Pancreas (tissue), 10 donors: ENCODE measurements at regions not wholly inside any gene's neighbourhood (a gene's known extent, or its start where the extent isn't known, plus 50 kb on each side); places are given as distances from the start of the nearest gene placed in this dataset.

Experiments
- ATAC-seq, 4 donors: fragments of 200-7000 bp; cut with Tn5 transposase; one replicate each; pipeline versions ENCODE4 v1.8.0 to v1.9.1; 2020; ENCODE audit warnings: mild to moderate bottlenecking in 4 of 4, moderate library complexity in 4 of 4
- DNase-seq, 6 donors: peaks; one replicate each; pipeline ENCODE4 v3.0.0-alpha.2; 2020
- FAIRE-seq: peaks from 2 replicates; lab custom pipeline; 2012; peaks lifted over from hg19 to GRCh38; lab: Jason Lieb, UNC
- H3K27ac ChIP-seq, 4 donors: fragments of 200-600 bp; sonication (generic); 1 replicate in 3 of 4; 2 replicates in 1 of 4; pipeline versions ENCODE4 v1.5.0 to v1.8.0; 2020
- H3K27me3 ChIP-seq, 4 donors: fragments of 200-600 bp; one replicate each; pipeline ENCODE4 v1.8.0; 2021
- H3K36me3 ChIP-seq, 3 donors: fragments of 200-600 bp; sonication (generic) in 1 of 3; one replicate each; pipeline versions ENCODE4 v1.5.0 to v1.8.0; 2020 to 2021
- H3K4me1 ChIP-seq, 3 donors: fragments of 200-600 bp; one replicate each; pipeline ENCODE4 v1.8.0; 2021
- H3K4me3 ChIP-seq, 4 donors: fragments of 200-600 bp; sonication (generic) in 2 of 4; one replicate each; pipeline versions ENCODE4 v1.5.0 to v1.8.0; 2020 to 2021
- H3K9me3 ChIP-seq, 4 donors: fragments of 200-600 bp; one replicate each; pipeline ENCODE4 v1.8.0; 2021
- WGBS, 2 donors: extraction: QIAGEN DNeasy Blood & Tissue Kit; methylation state at CpG; one replicate each; pipeline ENCODE4 v1.1.7; 2013; 5-methylcytosine and 5-hydroxymethylcytosine counted together
- intact Hi-C, 3 donors: fragments of 100-400 bp; cut with DNase I; formaldehyde crosslinking; loops; one replicate each; pipeline versions ENCODE4 v1.11.1 to v1.14.2; 2022
- TF ChIP-seq, protein P1 (sequence below), 4 donors: fragments of 200-600 bp; sonication (generic) in 3 of 4; IDR thresholded peaks; one replicate each; pipeline versions ENCODE4 v1.5.0 to v1.8.0; 2021; ENCODE audit warnings: antibody characterized with exemption in 4 of 4
- donor health status: healthy with polysubstance abuse.
- donor health status: DM: no; HTN: no; CAD: no; lungs with moderate emphysema.
- donor health status: DM: no; HTN: no; CAD: no.
- donor health status: control.
- donor health status: control.
- donor health status: Bipolar disorder and iron deficiency.
- donor health status: DM: yes; HTN: yes; CAD: no.
- donor health status: DM: no; HTN: no; CAD: no.
- donor health status: DM: no; HTN: no; CAD: no.
- donor health status: DM: yes; HTN: yes; CAD: no.

DNA sequence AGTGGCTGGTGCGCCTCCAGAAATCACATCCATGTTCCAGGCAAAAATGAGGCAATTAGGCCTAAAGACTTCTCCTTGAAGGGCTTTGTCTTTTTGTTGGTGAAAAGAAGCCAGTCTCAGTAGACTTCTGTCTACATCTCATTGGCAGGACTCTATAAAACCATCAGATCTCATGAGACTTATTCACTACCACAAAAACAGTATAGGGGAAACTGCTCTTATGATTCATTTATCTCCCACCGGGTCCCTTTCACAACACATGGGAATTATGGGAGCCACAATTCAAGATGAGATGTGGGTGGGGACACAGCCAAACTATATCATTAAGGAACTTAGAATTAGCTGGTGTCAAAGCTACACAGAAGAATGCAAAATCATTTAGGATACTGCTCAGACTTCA lies 77.7 kb upstream of the SNX2 start:
- intact Hi-C loops: no loop called here
- no peaks in the 10 kb centered on the region for H3K9me3 ChIP-seq
- TF ChIP-seq, protein P1, sequence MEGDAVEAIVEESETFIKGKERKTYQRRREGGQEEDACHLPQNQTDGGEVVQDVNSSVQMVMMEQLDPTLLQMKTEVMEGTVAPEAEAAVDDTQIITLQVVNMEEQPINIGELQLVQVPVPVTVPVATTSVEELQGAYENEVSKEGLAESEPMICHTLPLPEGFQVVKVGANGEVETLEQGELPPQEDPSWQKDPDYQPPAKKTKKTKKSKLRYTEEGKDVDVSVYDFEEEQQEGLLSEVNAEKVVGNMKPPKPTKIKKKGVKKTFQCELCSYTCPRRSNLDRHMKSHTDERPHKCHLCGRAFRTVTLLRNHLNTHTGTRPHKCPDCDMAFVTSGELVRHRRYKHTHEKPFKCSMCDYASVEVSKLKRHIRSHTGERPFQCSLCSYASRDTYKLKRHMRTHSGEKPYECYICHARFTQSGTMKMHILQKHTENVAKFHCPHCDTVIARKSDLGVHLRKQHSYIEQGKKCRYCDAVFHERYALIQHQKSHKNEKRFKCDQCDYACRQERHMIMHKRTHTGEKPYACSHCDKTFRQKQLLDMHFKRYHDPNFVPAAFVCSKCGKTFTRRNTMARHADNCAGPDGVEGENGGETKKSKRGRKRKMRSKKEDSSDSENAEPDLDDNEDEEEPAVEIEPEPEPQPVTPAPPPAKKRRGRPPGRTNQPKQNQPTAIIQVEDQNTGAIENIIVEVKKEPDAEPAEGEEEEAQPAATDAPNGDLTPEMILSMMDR (IDR thresholded peaks at IDR 0.05): no peak
- no peaks in the 10 kb centered on the region for H3K27me3 ChIP-seq
- no peak for ATAC-seq
- H3K36me3 ChIP-seq: no peaks in the 10 kb centered on the region
- H3K4me1 ChIP-seq: no peaks in the 10 kb centered on the region
- no peak overlapping the region for H3K4me3 ChIP-seq
- no peak overlapping the region for H3K27ac ChIP-seq
- no peak for FAIRE-seq
- no peak for DNase-seq
- 79 to 88% methylated on average over 2 of the region's 2 CpGs for WGBS, 2 donors

DNA sequence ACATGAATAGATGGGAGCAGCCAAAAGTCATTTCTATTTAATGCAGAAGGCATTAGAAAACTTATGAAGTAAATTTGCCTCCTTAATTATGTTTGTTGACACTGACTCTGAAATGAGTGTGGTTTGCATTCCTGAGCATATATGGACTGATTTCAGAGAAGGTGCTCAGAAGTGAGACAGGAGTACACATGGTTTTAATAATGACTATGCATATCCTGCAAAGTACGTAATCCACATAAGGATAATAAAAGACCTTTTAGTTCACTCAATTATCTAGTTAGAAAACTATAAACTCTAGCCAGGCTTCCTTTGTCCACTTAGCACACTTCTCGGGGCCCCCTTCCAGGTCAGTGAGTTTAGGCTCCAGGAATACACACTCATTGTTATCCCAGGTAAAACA lies 75.7 kb upstream of the SNX2 start:
- Histone ChIP-seq H3K4me3 (no peak overlapping the region), H3K4me1 (no peaks in the 10 kb centered on the region), H3K27me3 (no peaks in the 10 kb centered on the region), H3K36me3 (no peaks in the 10 kb centered on the region), H3K9me3 (no peaks in the 10 kb centered on the region), H3K27ac (no peak overlapping the region)
- FAIRE-seq (no peak), DNase-seq (no peak), ATAC-seq (no peak)
- WGBS, 2 donors: 83 to 89% methylated on average over 2 of the region's 2 CpGs
- TF ChIP-seq, protein P1 (IDR thresholded peaks at IDR 0.05): no peak
- intact Hi-C loops: no loop called here

DNA sequence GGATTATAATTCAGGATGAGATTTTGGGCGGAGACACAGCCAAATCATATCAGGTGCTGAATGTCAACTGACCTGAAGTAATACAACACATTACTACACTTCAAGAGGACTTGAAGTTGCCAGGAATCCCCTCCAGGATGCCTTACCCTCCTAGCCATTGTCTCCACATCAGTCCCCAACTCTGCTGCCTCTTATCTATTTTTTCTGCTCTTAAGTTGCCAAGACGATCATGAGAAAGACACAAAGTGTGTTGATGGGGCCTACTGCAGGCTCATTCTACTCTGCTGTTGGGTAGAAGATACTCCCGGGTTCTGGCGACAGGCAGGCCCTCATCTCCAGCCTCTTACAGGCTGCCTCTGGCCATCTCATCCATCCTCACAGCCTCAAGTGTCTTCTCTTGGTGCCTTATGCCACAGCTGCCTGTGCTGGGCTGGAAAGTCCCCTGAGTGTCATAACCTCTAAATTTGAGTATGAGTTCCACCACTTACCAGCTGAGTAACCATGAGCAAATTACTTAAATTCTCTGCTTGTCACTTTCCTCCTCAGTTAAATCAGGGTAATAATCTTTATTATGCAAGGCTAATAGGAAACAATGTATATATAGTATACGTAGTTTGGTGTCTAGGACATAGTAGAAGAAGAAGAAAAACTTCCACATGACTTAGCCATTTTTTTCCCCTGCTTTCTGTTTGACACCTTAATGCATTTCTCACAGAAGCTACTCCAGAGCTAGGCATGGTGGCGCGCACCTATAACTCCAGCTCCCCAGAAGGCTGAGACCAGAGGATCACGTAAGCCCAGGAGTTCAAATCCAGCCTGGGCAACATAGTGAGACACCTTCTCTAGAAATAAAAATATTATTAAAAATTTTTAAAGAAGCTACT lies 73.0 kb upstream of the SNX2 start:
- Histone ChIP-seq H3K36me3 (no peaks in the 10 kb centered on the region), H3K4me1 (no peaks in the 10 kb centered on the region), H3K27ac (no peak overlapping the region), H3K27me3 (no peaks in the 10 kb centered on the region), H3K9me3 (no peaks in the 10 kb centered on the region), H3K4me3 (no peak overlapping the region)
- DNase-seq (no peak), FAIRE-seq (no peak), ATAC-seq (no peak)
- intact Hi-C loops: no loop called here
- WGBS, 2 donors: 73 to 83% methylated on average over 8 of the region's 8 CpGs
- TF ChIP-seq, protein P1 (IDR thresholded peaks at IDR 0.05): no peak

DNA sequence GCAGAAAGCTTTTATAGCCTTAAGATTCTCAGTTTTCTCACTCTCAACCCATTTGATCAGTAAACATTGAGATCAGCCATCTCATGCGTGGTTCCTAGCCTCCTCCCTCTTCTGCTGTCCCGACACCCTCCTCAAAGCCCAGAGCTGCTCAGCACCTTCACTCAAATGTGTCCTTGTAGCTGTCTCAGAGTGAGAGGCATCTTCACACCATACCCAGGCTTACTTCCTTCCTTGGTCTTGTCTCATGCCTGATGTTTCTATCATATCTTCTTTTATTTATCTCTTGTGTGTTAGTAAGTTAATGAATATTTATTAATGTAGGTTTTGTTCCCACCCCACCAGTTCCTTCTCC lies 72.4 kb upstream of the SNX2 start:
- TF ChIP-seq, protein P1 (IDR thresholded peaks at IDR 0.05): no peak
- H3K36me3 ChIP-seq: no peaks in the 10 kb centered on the region
- ATAC-seq (no peak), FAIRE-seq (no peak), DNase-seq (no peak)
- no peaks in the 10 kb centered on the region for H3K9me3 ChIP-seq
- WGBS, 2 donors: 45 to 68% methylated on average over 2 of the region's 2 CpGs
- H3K27ac ChIP-seq: no peak overlapping the region
- H3K27me3 ChIP-seq: no peaks in the 10 kb centered on the region
- H3K4me1 ChIP-seq: no peaks in the 10 kb centered on the region
- H3K4me3 ChIP-seq: no peak overlapping the region
- intact Hi-C loops: no loop called here

DNA sequence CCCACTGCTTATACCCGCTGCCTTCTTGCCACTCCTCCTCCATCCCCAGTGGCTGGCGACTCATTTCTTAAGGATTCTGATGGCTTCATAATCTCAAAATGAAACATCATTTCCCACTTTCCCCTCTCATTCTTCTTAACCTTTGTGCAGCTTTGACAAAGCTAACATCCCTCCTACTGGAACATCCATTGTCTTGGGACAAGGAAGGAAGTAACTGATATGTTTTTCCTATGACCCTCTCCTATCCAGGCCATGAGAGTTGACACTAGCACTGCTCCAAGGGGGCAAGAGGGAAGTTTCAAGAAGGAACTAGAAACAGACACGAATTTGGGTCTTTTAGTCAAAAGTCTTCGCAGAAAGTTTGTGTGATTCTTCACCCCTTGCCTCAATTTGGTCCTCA lies 71.7 kb upstream of the SNX2 start:
- no peaks in the 10 kb centered on the region for H3K36me3 ChIP-seq
- no peaks in the 10 kb centered on the region for H3K27me3 ChIP-seq
- no peaks in the 10 kb centered on the region for H3K4me1 ChIP-seq
- FAIRE-seq (no peak), DNase-seq (no peak), ATAC-seq (no peak)
- H3K27ac ChIP-seq: no peak overlapping the region
- intact Hi-C loops: no loop called here
- H3K4me3 ChIP-seq: no peak overlapping the region
- 78 to 80% methylated on average over 4 of the region's 4 CpGs for WGBS, 2 donors
- TF ChIP-seq, protein P1 (IDR thresholded peaks at IDR 0.05): no peak
- no peaks in the 10 kb centered on the region for H3K9me3 ChIP-seq
